Endothelial cell (in vitro differentiated cells): ENCODE measurements at regions not wholly inside any gene's neighbourhood (a gene's known extent, or its start where the extent isn't known, plus 50 kb on each side); places are given as distances from the start of the nearest gene placed in this dataset.
"Not testable (repeated sequence)": the region's sequence is repeated elsewhere in the genome, so short reads cannot be mapped to it uniquely, and the experiment has no call there.

Experiments
- DNase-seq: peaks from one replicate; pipeline ENCODE4 v3.0.0; 2021; ENCODE audit warnings: low spot score
- H3K27ac Mint-ChIP-seq: one replicate; pipeline ENCODE4 v1.8.0; 2021; ENCODE audit warnings: mixed read lengths, inconsistent platforms; ENCODE audit not compliant: unreplicated experiment
- H3K27me3 Mint-ChIP-seq: one replicate; pipeline ENCODE4 v1.8.0; 2021; ENCODE audit warnings: mild to moderate bottlenecking, moderate library complexity, mixed read lengths, inconsistent platforms; ENCODE audit not compliant: unreplicated experiment
- H3K36me3 Mint-ChIP-seq: one replicate; pipeline ENCODE4 v1.8.0; 2021; ENCODE audit warnings: mild to moderate bottlenecking, low read depth, mixed read lengths, inconsistent platforms; ENCODE audit not compliant: unreplicated experiment
- H3K4me1 Mint-ChIP-seq: one replicate; pipeline ENCODE4 v1.8.0; 2021; ENCODE audit warnings: mild to moderate bottlenecking, mixed read lengths, inconsistent platforms; ENCODE audit not compliant: unreplicated experiment
- H3K4me3 Mint-ChIP-seq: one replicate; pipeline ENCODE4 v1.8.0; 2021; ENCODE audit warnings: mild to moderate bottlenecking, mixed read lengths, inconsistent platforms; ENCODE audit not compliant: unreplicated experiment
- H3K9me3 Mint-ChIP-seq: one replicate; pipeline ENCODE4 v1.8.0; 2021; ENCODE audit warnings: mixed read lengths, inconsistent platforms; ENCODE audit not compliant: unreplicated experiment
- TF ChIP-seq, protein P1 (sequence below): fragments of 200-600 bp; sonication (generic); IDR thresholded peaks from one replicate; pipeline ENCODE4 v1.5.0; 2021; ENCODE audit warnings: antibody characterized with exemption; ENCODE audit not compliant: unreplicated experiment

- no peaks in the 10 kb centered on the region for H3K36me3 Mint-ChIP-seq
- H3K4me3 Mint-ChIP-seq = no peak overlapping the region
Observed at GRCh38 chr1:81506699-81507098, 294.0 kb upstream of the ADGRL2 start.

GRCh38 chr1:81505831-81506230 lies 294.9 kb upstream of the ADGRL2 start:
- no peaks in the 10 kb centered on the region for H3K27me3 Mint-ChIP-seq
- H3K36me3 Mint-ChIP-seq = no peaks in the 10 kb centered on the region
- DNase-seq = no peak

More at GRCh38 chr1:81506699-81507098, 294.0 kb upstream of the ADGRL2 start:
- TF ChIP-seq, protein P1, sequence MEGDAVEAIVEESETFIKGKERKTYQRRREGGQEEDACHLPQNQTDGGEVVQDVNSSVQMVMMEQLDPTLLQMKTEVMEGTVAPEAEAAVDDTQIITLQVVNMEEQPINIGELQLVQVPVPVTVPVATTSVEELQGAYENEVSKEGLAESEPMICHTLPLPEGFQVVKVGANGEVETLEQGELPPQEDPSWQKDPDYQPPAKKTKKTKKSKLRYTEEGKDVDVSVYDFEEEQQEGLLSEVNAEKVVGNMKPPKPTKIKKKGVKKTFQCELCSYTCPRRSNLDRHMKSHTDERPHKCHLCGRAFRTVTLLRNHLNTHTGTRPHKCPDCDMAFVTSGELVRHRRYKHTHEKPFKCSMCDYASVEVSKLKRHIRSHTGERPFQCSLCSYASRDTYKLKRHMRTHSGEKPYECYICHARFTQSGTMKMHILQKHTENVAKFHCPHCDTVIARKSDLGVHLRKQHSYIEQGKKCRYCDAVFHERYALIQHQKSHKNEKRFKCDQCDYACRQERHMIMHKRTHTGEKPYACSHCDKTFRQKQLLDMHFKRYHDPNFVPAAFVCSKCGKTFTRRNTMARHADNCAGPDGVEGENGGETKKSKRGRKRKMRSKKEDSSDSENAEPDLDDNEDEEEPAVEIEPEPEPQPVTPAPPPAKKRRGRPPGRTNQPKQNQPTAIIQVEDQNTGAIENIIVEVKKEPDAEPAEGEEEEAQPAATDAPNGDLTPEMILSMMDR = no peak
- Mint-ChIP-seq H3K27ac (no peak overlapping the region), H3K4me1 (no peaks in the 10 kb centered on the region), H3K9me3 (no peaks in the 10 kb centered on the region), H3K27me3 (no peaks in the 10 kb centered on the region)
- no peak for DNase-seq

DNA sequence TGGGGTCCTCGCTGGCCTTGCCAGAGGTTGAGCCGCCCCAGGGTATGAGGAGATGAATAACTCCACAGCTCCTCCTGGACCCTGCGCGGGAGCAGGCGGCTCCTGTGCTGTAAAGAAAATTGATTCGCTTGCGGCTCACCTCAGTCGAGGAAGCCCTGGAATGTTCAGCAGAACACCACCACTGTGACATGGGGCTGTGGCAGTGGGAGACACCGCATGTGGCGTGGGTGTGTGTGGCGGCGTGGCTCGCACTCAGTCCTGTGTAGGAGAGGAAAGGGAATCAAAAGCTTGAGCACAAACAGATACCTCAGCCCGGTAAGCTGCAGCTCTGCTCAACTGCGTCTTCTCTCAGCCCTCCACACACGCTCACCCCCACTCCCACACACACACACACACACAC lies 295.9 kb upstream of the ADGRL2 start:
- not testable (repeated sequence) for DNase-seq, H3K9me3 Mint-ChIP-seq, H3K4me1 Mint-ChIP-seq, H3K36me3 Mint-ChIP-seq, H3K4me3 Mint-ChIP-seq, H3K27me3 Mint-ChIP-seq, H3K27ac Mint-ChIP-seq

More at GRCh38 chr1:81505831-81506230, 294.9 kb upstream of the ADGRL2 start:
- TF ChIP-seq, protein P1 = no peak
- Mint-ChIP-seq H3K9me3 (no peaks in the 10 kb centered on the region), H3K4me1 (no peaks in the 10 kb centered on the region), H3K27ac (no peak overlapping the region), H3K4me3 (no peak overlapping the region)

GRCh38 chr1:81502705-81503104 lies 298.0 kb upstream of the ADGRL2 start:
- H3K36me3 Mint-ChIP-seq, H3K4me1 Mint-ChIP-seq, H3K27me3 Mint-ChIP-seq, H3K9me3 Mint-ChIP-seq, H3K4me3 Mint-ChIP-seq, DNase-seq, H3K27ac Mint-ChIP-seq: not testable (repeated sequence)

DNA sequence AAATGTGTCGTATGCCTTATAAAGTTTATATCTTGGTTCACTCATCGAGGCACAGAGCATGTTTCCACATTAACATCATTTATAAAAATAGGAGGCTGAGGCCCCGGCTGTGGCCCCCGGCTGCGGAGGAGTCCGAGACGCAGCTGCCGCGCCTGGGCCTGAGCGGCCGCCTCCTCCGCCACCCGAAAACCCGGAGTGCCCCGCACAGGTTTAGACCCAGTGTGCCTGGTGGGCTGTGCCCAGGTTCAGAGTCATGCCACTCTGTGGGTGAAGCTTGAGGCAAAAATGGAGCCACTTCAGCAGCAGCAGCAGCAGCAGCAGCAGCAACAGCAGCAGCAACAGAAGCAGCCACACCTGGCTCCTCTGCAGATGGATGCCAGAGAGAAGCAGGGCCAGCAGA lies 299.2 kb upstream of the ADGRL2 start:
- H3K4me3 Mint-ChIP-seq, H3K27ac Mint-ChIP-seq: not testable (repeated sequence)

DNA sequence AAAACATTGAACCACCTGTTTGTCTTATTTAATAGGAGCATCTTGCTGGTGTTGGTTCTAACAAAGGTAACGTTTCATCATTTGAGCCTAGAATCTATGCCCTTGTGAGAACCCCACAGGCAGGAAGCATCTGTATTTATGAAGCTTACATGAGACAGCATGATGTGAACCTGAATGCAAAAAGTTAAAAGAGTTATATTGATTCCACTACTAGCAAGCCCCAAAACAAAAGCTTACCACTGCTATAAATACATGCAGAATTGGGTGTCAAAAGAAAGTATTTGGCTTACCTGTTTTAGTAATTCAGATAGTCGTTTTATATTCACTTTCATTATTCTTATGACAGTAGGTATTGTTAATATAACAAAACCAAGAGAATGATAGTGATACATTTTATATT lies 301.2 kb upstream of the ADGRL2 start:
- H3K9me3 Mint-ChIP-seq = no peaks in the 10 kb centered on the region
- no peak overlapping the region for H3K27ac Mint-ChIP-seq
- no peak for DNase-seq
- no peak overlapping the region for H3K4me3 Mint-ChIP-seq
- no peaks in the 10 kb centered on the region for H3K36me3 Mint-ChIP-seq
- H3K4me1 Mint-ChIP-seq = no peaks in the 10 kb centered on the region
- TF ChIP-seq, protein P1 = no peak
- H3K27me3 Mint-ChIP-seq = no peaks in the 10 kb centered on the region

More for the DNA sequence above, 299.2 kb upstream of the ADGRL2 start:
- not testable (repeated sequence) for DNase-seq, H3K4me1 Mint-ChIP-seq, H3K27me3 Mint-ChIP-seq, H3K36me3 Mint-ChIP-seq, H3K9me3 Mint-ChIP-seq
